Spleen (tissue), 11 donors: ENCODE measurements at regions not wholly inside any gene's neighbourhood (a gene's known extent, or its start where the extent isn't known, plus 50 kb on each side); places are given as distances from the start of the nearest gene placed in this dataset.
A peak's percentile ranks its signal among the peaks of the same experiment; 100 is the strongest.
"Not testable (repeated sequence)": the region's sequence is repeated elsewhere in the genome, so short reads cannot be mapped to it uniquely, and the experiment has no call there.

ENCODE experiments used
- DNase-seq: peaks from one replicate; pipeline ENCODE4 v3.0.0-alpha.2; 2020
- H3K27ac ChIP-seq, 8 donors: fragments of 200-600 bp; sonication (generic) in 7 of 8; 1 replicate in 4 of 8; 2 replicates in 4 of 8; pipeline versions ENCODE4 v1.5.0 to v1.8.0; 2016 to 2021; ENCODE audit warnings: inconsistent platforms in 4 of 8, mild to moderate bottlenecking in 4 of 8, moderate library complexity in 1 of 8
- H3K27me3 ChIP-seq, 7 donors: fragments of 200-600 bp; sonication (generic) in 6 of 7; replicated peaks in 1 of 7; 1 replicate in 4 of 7; 2 replicates in 3 of 7; pipeline versions ENCODE4 v1.5.0 to v1.8.0; 2016 to 2021; ENCODE audit warnings: inconsistent platforms in 3 of 7, mild to moderate bottlenecking in 1 of 7
- H3K36me3 ChIP-seq, 6 donors: fragments of 200-600 bp; sonication (generic) in 5 of 6; 1 replicate in 4 of 6; 2 replicates in 2 of 6; pipeline versions ENCODE4 v1.5.0 to v1.8.0; 2016 to 2021; ENCODE audit warnings: inconsistent platforms in 2 of 6
- H3K4me1 ChIP-seq, 6 donors: fragments of 200-600 bp; sonication (generic) in 5 of 6; 1 replicate in 3 of 6; 2 replicates in 3 of 6; pipeline versions ENCODE4 v1.5.0 to v1.8.0; 2016 to 2021; ENCODE audit warnings: inconsistent platforms in 3 of 6
- H3K4me3 ChIP-seq, 8 donors: fragments of 200-600 bp; sonication (generic) in 7 of 8; 1 replicate in 4 of 8; 2 replicates in 4 of 8; pipeline versions ENCODE4 v1.5.0 to v1.8.0; 2016 to 2021; ENCODE audit warnings: inconsistent platforms in 4 of 8, mild to moderate bottlenecking in 4 of 8, moderate library complexity in 2 of 8
- H3K9me3 ChIP-seq, 8 donors: fragments of 200-600 bp; sonication (generic) in 7 of 8; 1 replicate in 4 of 8; 2 replicates in 4 of 8; pipeline versions ENCODE4 v1.5.0 to v1.8.0; 2016 to 2021; ENCODE audit warnings: inconsistent platforms in 4 of 8
- WGBS, 5 donors: extraction: QIAGEN DNeasy Blood & Tissue Kit in 3 of 5; methylation state at CpG; one replicate each; pipeline versions ENCODE4 v1.1.5 to v1.1.7; 2013 to 2018; 5-methylcytosine and 5-hydroxymethylcytosine counted together
- intact Hi-C: fragments of 100-400 bp; cut with DNase I; formaldehyde crosslinking; loops from one replicate; pipeline ENCODE4 v1.15.0; 2023; ENCODE audit warnings: low total_unique reads
- donor health status: healthy with polysubstance abuse.
- donor health status: DM: no; HTN: no; CAD: no; lungs with moderate emphysema.
- donor health status: DM: no; HTN: no; CAD: no.
- donor health status: Bipolar disorder and iron deficiency.
- donor health status: healthy.
- donor health status: DM: no; HTN: no; CAD: no.
- donor health status: DM: yes; HTN: yes; CAD: no.

- H3K36me3 ChIP-seq, H3K27ac ChIP-seq, H3K4me1 ChIP-seq, intact Hi-C loops, H3K4me3 ChIP-seq, H3K27me3 ChIP-seq, DNase-seq, H3K9me3 ChIP-seq: not testable (repeated sequence)
- WGBS, 5 donors: 68 to 86% (median 70%) methylated on average over 2 of the region's 2 CpGs
Observed at GRCh38 chr9:42325561-42325960, 142.1 kb downstream of the SPATA31A6 start.

GRCh38 chr9:42326482-42326881 lies 143.0 kb downstream of the SPATA31A6 start:
- H3K27me3 ChIP-seq, H3K4me3 ChIP-seq, intact Hi-C loops, H3K4me1 ChIP-seq, DNase-seq, H3K27ac ChIP-seq, H3K9me3 ChIP-seq, H3K36me3 ChIP-seq: not testable (repeated sequence)
- WGBS, 5 donors: 65 to 89% (median 76%) methylated on average over 1 to 2 of the region's 2 CpGs

- H3K9me3 ChIP-seq, H3K27me3 ChIP-seq, H3K27ac ChIP-seq, DNase-seq, H3K36me3 ChIP-seq, intact Hi-C loops, H3K4me1 ChIP-seq, H3K4me3 ChIP-seq: not testable (repeated sequence)
Observed at GRCh38 chr9:42335342-42335741, 151.9 kb downstream of the SPATA31A6 start.

GRCh38 chr9:42335984-42336657 lies 152.7 kb downstream of the SPATA31A6 start:
- H3K4me1 ChIP-seq, H3K27ac ChIP-seq, H3K9me3 ChIP-seq, intact Hi-C loops, H3K36me3 ChIP-seq, H3K27me3 ChIP-seq, H3K4me3 ChIP-seq, DNase-seq: not testable (repeated sequence)
- 79 to 92% (median 85%) methylated on average over 7 of the region's 7 CpGs for WGBS, 5 donors

- whole genome bisulfite sequencing, 5 donors: 84 to 92% (median 88%) methylated on average over 4 of the region's 4 CpGs
- H3K4me1 ChIP-seq, H3K36me3 ChIP-seq, H3K9me3 ChIP-seq, DNase-seq, H3K4me3 ChIP-seq, intact Hi-C loops, H3K27me3 ChIP-seq, H3K27ac ChIP-seq: not testable (repeated sequence)
Observed at GRCh38 chr9:42338275-42338674, 154.8 kb downstream of the SPATA31A6 start.

GRCh38 chr9:42339671-42340434 lies 156.4 kb downstream of the SPATA31A6 start:
- intact Hi-C loops: not testable (repeated sequence)
- WGBS, 5 donors: 83 to 95% (median 89%) methylated on average over 2 of the region's 2 CpGs

GRCh38 chr9:42340435-42340723 lies 156.9 kb downstream of the SPATA31A6 start:
- DNase-seq, H3K27ac ChIP-seq, H3K27me3 ChIP-seq, intact Hi-C loops, H3K9me3 ChIP-seq, H3K36me3 ChIP-seq, H3K4me1 ChIP-seq, H3K4me3 ChIP-seq: not testable (repeated sequence)

More at GRCh38 chr9:42339671-42340434, 156.4 kb downstream of the SPATA31A6 start:
- not testable (repeated sequence) for H3K36me3 ChIP-seq, H3K27ac ChIP-seq, H3K4me1 ChIP-seq, DNase-seq, H3K27me3 ChIP-seq, H3K9me3 ChIP-seq, H3K4me3 ChIP-seq

GRCh38 chr9:42341860-42342259 lies 158.4 kb downstream of the SPATA31A6 start:
- H3K27me3 ChIP-seq, H3K27ac ChIP-seq, H3K36me3 ChIP-seq, H3K9me3 ChIP-seq, intact Hi-C loops, H3K4me3 ChIP-seq, H3K4me1 ChIP-seq: not testable (repeated sequence)
- peak; percentile 54 for DNase-seq
- 66 to 86% (median 82%) methylated on average over 4 to 7 of the region's 7 CpGs for WGBS, 5 donors

GRCh38 chr9:42342297-42342696 lies 158.8 kb downstream of the SPATA31A6 start:
- H3K27me3 ChIP-seq, H3K4me1 ChIP-seq, H3K4me3 ChIP-seq, H3K9me3 ChIP-seq, intact Hi-C loops, DNase-seq, H3K27ac ChIP-seq, H3K36me3 ChIP-seq: not testable (repeated sequence)
- 77 to 90% (median 83%) methylated on average over 4 to 6 of the region's 7 CpGs for WGBS, 5 donors

- DNase-seq, H3K27me3 ChIP-seq, H3K9me3 ChIP-seq, H3K36me3 ChIP-seq, H3K4me3 ChIP-seq, intact Hi-C loops, H3K4me1 ChIP-seq, H3K27ac ChIP-seq: not testable (repeated sequence)
- WGBS, 5 donors: 87 to 94% (median 91%) methylated on average over 6 of the region's 6 CpGs
Observed at GRCh38 chr9:42344508-42344907, 161.0 kb downstream of the SPATA31A6 start.

GRCh38 chr9:42346916-42347315 lies 163.5 kb downstream of the SPATA31A6 start:
- H3K4me3 ChIP-seq, H3K4me1 ChIP-seq, DNase-seq, intact Hi-C loops, H3K9me3 ChIP-seq, H3K27me3 ChIP-seq, H3K36me3 ChIP-seq: not testable (repeated sequence)
- 45 to 64% (median 46%) methylated on average over 2 of the region's 2 CpGs; no CpG with 5 or more reads in 2 of the 5 donors for WGBS, 5 donors
- peak overlapping the region in 1 of 8 donors; percentile 73 for H3K27ac ChIP-seq
